Stimulated activated CD4-positive, alpha-beta T cell treated with anti-CD3 and anti-CD28 coated beads, Interleukin-4, amount 100 ng/mL, for 48 hours (primary cell): ENCODE measurements at regions not wholly inside any gene's neighbourhood (a gene's known extent, or its start where the extent isn't known, plus 50 kb on each side); places are given as distances from the start of the nearest gene placed in this dataset.
"Not testable (repeated sequence)": the region's sequence is repeated elsewhere in the genome, so short reads cannot be mapped to it uniquely, and the experiment has no call there.

Experiments
- DNase-seq, 2 donors: peaks; one replicate each; pipeline ENCODE4 v3.0.0-alpha.2; 2020; ENCODE audit warnings: low read depth in 2 of 2

GRCh38 chr2:125698280-125698679 lies 957.7 kb upstream of the GYPC start:
- no peak for DNase-seq

- no peak for DNase-seq
Measured at GRCh38 chr2:125701070-125701469, 954.9 kb upstream of the GYPC start.

GRCh38 chr2:125707611-125708010 lies 948.3 kb upstream of the GYPC start:
- no peak for DNase-seq

- no peak for DNase-seq
Measured at GRCh38 chr2:125710561-125710960, 945.4 kb upstream of the GYPC start.

DNA sequence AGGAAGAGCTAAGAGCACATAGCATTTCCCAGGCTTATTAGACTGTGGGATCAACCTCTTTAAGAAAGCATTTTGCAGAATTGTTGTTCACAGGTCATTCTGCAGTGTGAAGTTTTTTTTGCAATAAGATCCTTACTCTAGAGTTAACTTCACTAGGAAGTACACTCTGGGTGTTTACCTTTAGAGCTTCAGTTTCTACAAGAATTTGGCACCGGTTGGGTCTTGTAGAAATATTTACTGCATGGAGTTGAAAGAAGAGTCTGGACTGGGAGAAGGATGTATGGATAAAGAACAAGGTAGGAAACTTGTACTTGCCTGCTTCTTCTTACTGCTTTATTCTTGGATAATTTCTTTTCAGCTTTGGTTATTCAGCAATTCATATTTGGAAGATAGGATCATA lies 944.9 kb upstream of the GYPC start:
- DNase-seq, result no peak

DNA sequence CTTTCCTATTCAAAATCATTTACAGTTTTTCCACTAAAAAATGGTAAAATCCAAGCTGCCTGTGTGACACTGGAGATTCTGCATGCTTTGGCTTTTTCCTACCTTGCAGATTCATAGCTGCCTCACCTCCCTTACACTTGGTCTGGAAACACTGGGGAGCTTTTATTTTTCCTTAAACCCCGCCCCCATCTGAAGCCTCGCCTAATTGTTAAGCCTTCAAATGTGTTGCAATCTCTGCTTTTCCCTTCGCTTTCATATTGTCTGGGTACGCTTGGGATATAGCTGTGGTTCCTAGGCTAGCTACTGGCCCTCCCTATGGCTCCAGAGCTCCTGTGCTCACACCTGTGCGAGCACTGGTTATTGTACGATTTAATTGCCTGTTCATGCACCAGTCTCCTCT lies 942.4 kb upstream of the GYPC start:
- no peak for DNase-seq

DNA sequence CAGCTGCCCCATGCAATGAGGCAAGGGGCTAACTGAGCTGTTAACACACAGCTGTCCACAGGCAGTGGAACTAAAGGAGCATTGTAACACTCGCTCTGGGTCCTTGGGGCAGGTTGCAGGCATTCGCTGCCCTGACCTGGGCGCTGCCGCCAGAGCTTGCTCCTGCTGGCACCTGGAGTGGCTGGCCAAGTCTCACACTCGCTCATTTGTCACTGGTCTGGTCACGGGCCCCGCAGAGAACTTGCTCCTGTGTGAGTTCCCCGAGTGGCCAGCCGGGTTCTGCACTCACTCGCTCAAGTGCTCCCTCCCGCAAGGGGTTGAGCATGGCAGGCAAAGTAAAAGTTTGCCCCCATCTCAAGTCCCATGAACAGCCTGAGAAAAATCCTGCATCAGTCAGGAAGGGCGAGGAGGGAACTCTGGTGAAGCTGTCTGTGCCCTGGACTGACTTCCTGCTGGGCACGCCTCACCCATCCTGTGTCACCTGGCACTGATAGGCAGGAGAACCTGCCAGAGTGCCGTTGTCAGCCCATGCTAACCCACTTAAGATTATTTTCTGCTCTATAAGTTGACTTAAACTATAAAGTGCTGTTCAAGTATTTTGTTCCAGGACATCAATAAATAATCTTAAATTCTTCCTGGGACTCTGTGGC lies 934.8 kb upstream of the GYPC start:
- DNase-seq, result no peak

DNA sequence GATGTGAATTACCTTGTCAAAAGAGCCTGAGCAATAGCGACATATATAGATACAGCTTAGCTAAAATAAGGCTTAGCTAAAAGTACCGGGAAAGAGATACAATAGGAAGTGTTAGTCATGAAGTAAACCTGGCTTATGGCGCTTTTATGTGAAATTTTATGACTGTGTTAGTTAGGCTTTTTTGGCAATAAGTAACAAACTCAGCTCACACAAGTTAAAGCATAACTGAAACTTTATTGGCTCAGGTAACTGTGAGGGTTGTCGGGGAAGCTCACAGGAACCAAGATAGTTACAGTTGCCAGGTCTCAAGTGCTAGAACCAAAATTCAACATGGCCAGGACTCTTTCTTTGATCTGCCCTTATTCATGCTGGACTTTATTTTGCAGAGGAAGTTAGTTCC lies 925.0 kb upstream of the GYPC start:
- DNase-seq, result no peak

GRCh38 chr2:125736306-125736705 lies 919.7 kb upstream of the GYPC start:
- no peak for DNase-seq

DNA sequence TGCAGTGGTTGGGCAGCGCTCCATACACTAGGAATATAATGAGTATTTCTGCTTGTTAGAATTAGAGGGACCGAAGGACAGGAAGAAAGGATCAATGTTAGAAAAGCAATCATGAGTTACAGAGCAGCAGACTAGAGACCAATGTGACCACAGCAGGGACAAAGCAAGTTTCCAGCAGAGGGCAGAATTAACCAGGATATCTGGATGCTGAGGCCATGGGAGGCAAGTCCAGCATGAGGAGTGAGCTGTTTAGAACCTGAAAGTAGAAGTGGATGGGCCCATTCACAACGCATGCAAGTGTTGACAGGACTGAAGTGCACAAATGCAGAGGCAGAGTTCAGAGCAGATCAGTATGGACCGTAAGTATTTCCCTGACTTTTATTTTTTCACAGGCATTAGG lies 910.4 kb upstream of the GYPC start:
- DNase-seq, result no peak

DNA sequence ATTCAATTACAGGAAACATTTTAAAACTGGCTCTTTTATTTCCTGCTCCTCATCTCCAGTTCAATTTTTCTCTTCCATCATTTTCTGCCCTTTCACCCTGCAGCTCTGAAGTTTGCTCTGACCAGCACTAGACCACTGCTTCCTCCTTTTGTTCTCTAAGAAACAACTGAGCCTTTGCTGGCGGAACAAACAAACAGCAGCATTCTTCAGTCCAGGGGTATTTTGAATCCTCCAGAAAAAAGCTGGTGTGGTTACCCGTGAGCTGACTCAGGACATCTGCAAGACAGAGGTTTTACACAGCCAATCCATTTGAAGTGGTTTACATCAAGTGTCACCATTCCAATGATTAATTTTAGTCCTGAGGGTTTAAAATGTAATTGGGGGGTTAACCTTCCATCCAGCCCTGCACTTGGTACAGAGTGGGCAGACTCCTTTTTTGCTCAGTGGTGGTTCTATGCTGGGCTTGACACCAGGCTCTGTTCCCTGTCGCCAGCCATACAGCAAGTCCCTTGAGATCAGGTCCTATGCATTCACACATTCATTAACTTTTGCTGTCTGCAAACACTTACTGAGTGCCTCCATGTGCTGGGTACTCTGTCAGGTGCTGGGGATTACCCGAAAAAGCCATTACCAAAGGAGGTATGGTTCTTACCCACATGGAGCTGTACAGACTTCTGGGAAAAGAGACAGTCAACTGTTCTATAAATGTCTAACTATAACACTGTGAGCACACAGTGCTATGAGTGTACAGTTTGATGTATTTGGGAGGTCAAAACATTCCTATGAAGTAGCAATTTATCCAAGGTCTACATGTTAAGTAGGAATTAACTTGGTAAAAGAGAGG lies 909.4 kb upstream of the GYPC start:
- DNase-seq, result no peak

GRCh38 chr2:125747165-125747425 lies 908.9 kb upstream of the GYPC start:
- no peak for DNase-seq

- no peak for DNase-seq
Measured at GRCh38 chr2:125756431-125756830, 899.5 kb upstream of the GYPC start.

- DNase-seq, result no peak
Measured at GRCh38 chr2:125796784-125797183, 859.2 kb upstream of the GYPC start.

DNA sequence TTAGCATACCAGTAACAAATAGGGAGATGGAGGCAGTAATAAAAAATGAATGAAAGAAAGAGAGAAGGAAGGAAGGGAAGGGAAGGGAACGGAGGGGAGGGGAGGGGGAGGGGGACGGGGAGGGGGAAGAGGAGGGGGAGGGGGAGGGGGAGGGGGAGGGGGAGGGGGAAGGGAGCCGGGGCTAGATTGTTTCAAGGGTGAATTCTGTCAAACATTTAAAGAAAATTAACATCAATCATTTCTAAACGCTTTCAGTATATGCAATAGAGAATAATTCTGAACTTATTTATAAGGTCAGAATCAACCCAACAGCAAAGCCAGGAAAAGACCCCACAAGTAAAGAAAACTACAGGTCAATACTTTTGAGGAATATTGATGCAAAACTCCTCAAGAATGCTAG lies 858.8 kb upstream of the GYPC start:
- DNase-seq, result no peak

DNA sequence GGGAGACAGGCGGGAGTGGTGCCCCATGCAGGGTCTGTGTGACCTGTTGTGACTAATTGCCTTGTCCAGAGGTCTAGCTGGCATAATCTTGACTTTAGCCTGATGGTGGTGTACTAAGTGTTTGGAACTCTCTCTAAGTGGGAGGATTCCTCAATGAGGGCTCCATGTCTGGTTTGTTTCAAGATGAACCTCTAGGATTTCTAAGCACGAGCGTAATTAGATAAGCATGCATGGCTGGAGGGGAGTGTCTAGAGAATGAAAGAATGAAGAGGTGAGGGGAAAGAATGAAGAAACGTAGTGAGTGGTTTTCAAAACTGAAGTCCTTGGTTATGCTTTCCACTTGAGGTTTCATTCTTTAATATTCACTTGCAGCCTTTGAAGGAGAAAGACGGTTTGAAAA lies 833.2 kb upstream of the GYPC start:
- no peak for DNase-seq

- not testable (repeated sequence) for DNase-seq
Measured at GRCh38 chr2:125825781-125826180, 830.2 kb upstream of the GYPC start.

DNA sequence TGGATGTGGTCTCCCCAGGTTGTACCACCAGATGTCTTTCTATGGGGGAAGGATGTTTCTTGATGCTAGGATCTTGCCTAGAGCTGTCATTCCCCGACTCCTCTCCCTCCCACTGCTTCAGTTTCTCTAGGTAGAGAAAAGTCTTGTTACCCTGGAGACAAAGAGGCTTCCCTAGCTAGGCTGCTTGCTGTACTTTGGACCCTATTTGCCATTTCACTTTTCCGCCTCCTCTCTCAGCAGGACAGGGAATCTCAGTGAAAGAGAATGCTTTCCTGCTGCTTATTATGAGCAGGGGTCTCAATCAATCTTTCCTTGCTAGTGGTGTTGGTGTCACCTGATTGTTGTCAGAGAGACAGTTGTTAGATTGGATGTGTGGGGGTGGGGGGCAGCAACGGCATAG lies 818.8 kb upstream of the GYPC start:
- DNase-seq, result no peak

GRCh38 chr2:125837611-125838010 lies 818.3 kb upstream of the GYPC start:
- no peak for DNase-seq

DNA sequence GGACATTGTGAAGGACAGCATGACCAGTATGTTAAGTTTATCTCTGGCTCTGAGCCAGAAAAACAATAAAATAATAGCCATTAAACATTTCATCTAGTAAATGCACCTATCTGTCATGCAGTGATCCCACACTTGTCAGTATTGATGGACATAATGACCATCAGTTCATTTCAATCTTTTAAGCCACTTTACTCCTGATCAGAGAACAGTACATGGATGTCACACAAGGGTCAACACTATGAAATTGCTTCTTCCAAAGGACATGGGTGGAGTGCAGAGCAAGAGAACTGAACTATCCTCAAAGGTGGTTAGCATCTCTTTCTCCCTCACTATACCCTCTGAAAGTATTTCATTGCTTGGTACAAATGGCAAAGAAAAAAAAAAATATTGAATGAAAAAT lies 816.0 kb upstream of the GYPC start:
- DNase-seq, result no peak

DNA sequence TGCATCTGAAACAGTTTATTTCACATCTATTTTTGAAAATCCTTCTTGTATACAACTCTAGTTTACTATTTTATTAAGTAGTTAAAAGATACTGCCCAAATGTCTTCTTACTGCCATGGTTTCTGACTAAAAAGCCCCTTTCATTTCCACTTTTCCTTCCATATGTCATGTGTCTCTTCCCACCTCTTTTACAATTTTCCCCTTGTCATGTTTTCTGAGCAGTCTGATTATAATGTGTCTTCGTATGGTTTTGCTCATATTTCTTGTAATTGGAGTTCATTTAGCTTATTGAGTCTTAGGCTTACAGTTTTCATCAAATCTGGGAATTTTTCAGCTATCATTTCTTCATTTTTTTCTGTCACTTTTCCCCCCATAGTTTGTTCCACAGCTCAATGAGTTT lies 813.9 kb upstream of the GYPC start:
- no peak for DNase-seq

GRCh38 chr2:125850541-125850940 lies 805.4 kb upstream of the GYPC start:
- no peak for DNase-seq

- no peak for DNase-seq
Measured at GRCh38 chr2:125852364-125852763, 803.6 kb upstream of the GYPC start.

DNA sequence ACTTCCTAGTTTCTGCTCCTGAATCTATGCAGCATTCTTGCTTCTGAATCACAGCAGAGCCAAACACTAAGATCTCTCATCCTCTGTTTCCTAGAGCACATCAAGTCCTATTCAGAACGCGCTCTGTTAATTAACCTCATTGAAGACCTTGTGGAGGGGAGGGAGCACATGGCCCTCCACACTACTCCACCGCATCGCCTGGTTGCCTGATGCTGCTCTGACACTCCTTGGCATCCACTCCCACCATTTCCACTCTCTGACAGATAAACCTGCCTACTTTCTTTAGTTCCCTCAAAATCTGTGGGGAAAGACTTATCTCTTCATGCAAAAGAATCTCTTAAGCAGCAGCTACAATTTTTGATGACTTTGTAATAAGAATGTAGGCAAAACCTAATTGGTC lies 802.3 kb upstream of the GYPC start:
- DNase-seq, result no peak
